Mononuclear cell (primary cell): ENCODE measurements at regions not wholly inside any gene's neighbourhood (a gene's known extent, or its start where the extent isn't known, plus 50 kb on each side); places are given as distances from the start of the nearest gene placed in this dataset.

Experiments used
- H3K27me3 ChIP-seq: 2 replicates; pipeline ENCODE4 v1.6.0; 2011; ENCODE audit warnings: low read length, control low read depth; ENCODE audit not compliant: insufficient read depth
- H3K4me1 ChIP-seq: 2 replicates; pipeline ENCODE4 v1.5.1; 2011; ENCODE audit warnings: mild to moderate bottlenecking, low read length, control low read depth; ENCODE audit not compliant: insufficient read depth
- H3K4me3 ChIP-seq: 2 replicates; pipeline ENCODE4 v1.5.1; 2011; ENCODE audit warnings: mild to moderate bottlenecking, low read length, moderate library complexity
- H3K9me3 ChIP-seq: 2 replicates; pipeline ENCODE4 v1.5.1; 2011; ENCODE audit warnings: low read depth, mild to moderate bottlenecking, control low read depth, low read length

DNA sequence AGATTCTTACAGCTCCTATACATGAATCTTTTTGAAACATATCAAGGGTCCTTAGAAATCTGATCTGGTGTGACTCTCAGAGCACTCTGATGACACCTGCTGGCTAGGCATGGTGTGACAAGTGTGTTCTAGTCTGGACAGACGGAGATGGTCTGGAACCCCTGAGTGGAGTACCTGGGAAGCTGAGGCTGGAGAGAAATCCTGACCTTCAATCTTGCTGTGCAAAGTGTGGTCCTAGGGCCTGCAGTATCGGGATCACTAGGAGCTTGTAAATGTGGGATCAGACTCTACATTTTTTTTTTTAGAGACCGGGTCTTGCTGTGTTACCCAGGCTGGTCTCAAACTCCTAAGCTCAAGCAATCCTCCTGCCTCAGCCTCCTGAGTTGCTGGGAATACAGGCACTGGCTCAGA is 78.6 kb upstream of the SOD1 start:
- H3K27me3 ChIP-seq, result no peaks in the 10 kb centered on the region
- no peaks in the 10 kb centered on the region for H3K4me1 ChIP-seq
- no peak overlapping the region for H3K4me3 ChIP-seq
- H3K9me3 ChIP-seq, result no peaks in the 10 kb centered on the region

DNA sequence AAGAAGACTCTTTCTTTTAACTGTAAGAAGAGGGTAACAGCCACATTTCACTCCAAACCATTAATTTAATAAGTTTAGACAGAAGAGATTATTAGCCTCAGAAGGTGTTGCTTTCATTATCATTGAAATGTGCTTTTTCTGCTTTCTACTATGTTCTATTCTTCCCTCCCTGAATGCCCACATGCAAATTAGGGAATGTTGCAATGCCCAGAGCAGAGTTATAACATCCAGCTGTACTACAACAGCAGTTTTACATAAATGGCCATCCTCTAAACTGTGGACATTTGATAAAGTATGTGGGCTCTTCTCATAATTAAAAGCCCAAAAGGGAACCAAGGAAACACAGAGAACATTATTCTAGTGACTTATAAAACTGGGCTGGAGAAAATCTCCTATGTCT is 82.2 kb upstream of the SOD1 start:
- no peak overlapping the region for H3K4me3 ChIP-seq

DNA sequence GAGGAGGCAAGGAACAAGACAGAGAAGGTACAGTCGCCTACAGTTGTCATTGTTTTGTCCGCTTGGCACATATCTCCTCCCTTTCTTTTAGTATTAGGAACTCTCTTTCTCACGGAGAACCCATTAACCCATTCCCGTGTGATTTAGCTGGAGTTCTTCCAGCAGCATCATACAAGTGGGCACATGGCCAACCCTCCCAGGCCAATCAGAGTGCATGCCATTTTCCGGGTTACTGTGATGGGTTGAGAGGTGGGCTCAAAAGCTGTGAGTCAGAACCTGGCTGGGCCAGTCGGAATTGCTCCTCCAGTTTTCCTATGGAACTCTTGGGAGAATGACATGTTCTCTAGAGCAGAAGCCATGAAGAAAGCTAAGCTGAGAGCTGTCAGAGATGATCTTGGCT is 83.1 kb upstream of the SOD1 start:
- Histone ChIP-seq H3K9me3 (no peaks in the 10 kb centered on the region), H3K4me3 (no peak overlapping the region), H3K4me1 (no peaks in the 10 kb centered on the region), H3K27me3 (no peaks in the 10 kb centered on the region)

More for the DNA sequence above, 82.2 kb upstream of the SOD1 start:
- Histone ChIP-seq H3K4me1 (no peaks in the 10 kb centered on the region), H3K27me3 (no peaks in the 10 kb centered on the region), H3K9me3 (no peaks in the 10 kb centered on the region)

GRCh38 chr21:31573217-31573616 is 86.3 kb upstream of the SOD1 start:
- Histone ChIP-seq H3K9me3 (no peaks in the 10 kb centered on the region), H3K27me3 (no peaks in the 10 kb centered on the region), H3K4me3 (no peak overlapping the region), H3K4me1 (no peaks in the 10 kb centered on the region)

- Histone ChIP-seq H3K9me3 (no peaks in the 10 kb centered on the region), H3K4me3 (no peak overlapping the region), H3K27me3 (no peaks in the 10 kb centered on the region), H3K4me1 (no peaks in the 10 kb centered on the region)
These were observed 87.6 kb upstream of the SOD1 start for GRCh38 chr21:31571879-31572278.

DNA sequence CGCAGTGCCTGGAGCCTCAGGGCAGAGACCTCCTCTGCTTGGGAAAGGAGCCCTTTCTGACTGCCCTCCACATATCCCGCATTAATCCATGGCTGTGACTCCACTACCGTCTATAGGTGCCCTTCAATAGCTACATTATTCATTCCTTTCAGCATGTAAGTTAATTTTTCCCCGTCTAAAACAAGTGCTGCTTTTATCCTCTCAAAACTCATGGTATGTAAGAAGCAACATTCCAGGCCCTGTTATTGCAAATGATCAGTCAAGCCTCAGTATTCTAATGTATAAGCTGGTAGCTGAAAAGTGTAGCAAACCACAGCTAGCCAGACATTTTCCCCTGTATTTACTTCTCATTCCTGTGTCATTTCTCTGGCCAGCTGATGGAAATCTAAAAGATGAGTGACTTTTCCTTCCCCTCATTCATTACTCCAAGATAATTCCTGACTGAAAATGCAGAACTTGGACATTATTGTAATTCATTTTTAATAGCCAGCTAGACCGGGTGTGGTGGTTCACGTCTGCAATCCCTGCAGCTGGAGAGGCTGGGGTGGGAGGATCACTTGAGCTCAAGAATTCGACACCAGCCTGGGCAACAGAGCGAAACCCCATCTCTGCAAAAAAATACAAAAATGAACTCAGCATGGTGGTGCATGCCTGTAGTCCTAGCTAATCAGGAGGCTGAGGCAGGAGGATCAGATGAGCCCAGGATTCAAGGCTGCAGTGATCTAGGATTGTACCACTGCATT is 88.5 kb upstream of the SOD1 start:
- H3K4me1 ChIP-seq, result no peaks in the 10 kb centered on the region
- no peak overlapping the region for H3K4me3 ChIP-seq
- no peaks in the 10 kb centered on the region for H3K9me3 ChIP-seq
- H3K27me3 ChIP-seq, result no peaks in the 10 kb centered on the region

DNA sequence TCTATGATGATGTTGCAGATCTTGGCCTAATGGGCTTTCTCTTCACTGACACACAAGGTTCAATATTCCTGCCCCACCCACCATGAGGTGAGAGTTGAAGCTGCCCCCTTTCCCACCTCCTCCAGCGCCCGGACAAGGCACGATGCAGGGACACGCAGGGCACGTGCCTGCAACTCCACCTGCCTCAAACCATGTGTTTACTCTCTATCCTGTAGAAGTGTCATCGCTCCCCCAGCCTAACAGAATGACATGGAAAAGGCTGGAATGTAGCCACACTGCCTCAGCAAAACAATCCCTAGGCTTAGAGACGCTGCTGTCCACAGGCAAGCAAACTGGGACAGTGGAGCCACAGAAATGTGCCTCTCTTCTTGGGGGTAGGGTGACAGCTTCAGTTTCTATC is 92.9 kb upstream of the SOD1 start:
- Histone ChIP-seq H3K4me1 (no peaks in the 10 kb centered on the region), H3K4me3 (no peak overlapping the region), H3K9me3 (no peaks in the 10 kb centered on the region), H3K27me3 (no peaks in the 10 kb centered on the region)

DNA sequence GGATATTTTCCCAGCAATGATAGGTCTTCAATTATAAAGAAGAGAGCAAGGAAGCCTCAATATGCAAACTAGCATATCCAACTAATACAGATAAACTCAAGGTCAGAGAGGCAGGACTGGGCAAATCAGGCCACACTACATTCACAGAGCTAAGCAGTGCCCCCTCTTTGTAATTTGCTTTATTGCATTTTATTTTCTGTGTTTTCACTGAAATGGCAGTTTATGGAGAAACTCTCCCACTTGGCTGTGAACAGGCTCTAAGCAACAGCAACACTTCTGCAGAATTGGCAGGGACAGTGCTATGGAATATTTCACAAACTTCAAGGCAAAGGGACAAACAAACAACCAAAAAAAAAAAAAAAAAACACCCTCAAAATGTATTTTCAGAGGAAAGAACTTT is 93.4 kb upstream of the SOD1 start:
- Histone ChIP-seq H3K27me3 (no peaks in the 10 kb centered on the region), H3K9me3 (no peaks in the 10 kb centered on the region), H3K4me1 (no peaks in the 10 kb centered on the region), H3K4me3 (no peak overlapping the region)

- H3K27me3 ChIP-seq, result peaks cover 8% of the 10 kb centered on the region
- H3K4me3 ChIP-seq, result no peak overlapping the region
- peaks cover 7% of the 10 kb centered on the region for H3K4me1 ChIP-seq
- no peaks in the 10 kb centered on the region for H3K9me3 ChIP-seq
These were observed 95.1 kb upstream of the SOD1 start for GRCh38 chr21:31564439-31564838.

DNA sequence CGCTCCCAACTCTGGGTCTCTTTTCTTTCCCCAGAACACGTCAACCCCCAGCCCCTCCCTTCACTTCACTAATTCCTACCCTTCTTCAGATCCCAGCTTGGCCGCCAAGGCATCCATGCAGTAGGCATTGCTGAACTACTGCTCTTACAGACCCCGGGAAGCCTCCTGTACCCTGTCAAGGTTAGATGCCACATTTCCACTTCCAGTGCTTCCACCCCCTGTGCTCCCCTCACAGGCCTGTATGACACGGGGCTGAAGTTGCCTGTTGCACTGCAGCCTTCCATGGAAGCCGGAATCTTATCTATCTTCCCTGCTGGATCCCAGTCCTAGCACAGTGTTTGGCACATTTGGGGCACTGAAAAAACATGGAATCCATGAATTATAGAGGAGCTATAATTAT is 99.0 kb upstream of the SOD1 start:
- Histone ChIP-seq H3K4me1 (peaks cover 26% of the 10 kb centered on the region), H3K4me3 (no peak overlapping the region), H3K9me3 (no peaks in the 10 kb centered on the region), H3K27me3 (peaks cover 31% of the 10 kb centered on the region)

DNA sequence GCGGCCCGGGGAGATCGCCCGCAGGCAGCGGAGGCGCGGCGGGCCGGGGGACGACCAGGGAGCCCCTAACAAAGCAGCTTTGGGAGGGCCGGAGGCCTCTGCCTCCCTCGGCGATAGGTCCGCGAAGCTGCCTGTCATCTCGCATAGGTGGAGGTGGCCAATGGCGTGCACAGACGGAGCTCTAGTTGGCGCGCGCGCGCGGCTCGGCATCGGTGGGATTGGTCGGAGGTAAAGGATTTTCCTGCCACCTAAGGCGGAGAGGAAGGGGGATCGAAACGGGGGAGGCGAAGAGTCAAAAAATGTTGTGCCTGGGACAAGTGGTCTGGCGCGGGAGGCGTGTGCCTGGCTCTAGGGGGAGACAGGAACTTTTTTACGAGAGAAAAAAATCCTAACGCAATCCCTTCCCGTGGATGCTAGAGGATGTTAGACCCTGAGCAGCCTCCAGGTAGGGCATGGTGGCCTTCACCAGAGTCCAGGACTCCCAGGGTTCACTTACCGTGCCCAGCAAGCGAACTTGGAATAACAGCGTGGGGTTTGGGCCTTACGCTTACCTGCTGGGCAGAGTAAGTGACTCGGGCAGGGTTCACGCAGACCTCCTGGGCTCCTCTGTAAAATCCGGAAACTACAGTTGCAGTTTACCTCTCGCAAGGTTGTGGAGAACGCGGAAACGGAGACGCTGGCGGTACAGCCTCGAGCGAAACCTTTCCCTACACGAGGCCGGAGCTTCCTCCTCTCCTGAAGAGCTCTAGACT is 99.9 kb upstream of the SOD1 start:
- Histone ChIP-seq H3K4me1 (peaks cover 26% of the 10 kb centered on the region), H3K27me3 (peaks cover 31% of the 10 kb centered on the region), H3K9me3 (no peaks in the 10 kb centered on the region), H3K4me3 (peak overlapping the region; percentile 48)

GRCh38 chr21:31558962-31559367 is 100.5 kb upstream of the SOD1 start:
- Histone ChIP-seq H3K27me3 (peaks cover 31% of the 10 kb centered on the region), H3K4me1 (peaks cover 26% of the 10 kb centered on the region), H3K4me3 (peak overlapping the region; percentile 48), H3K9me3 (no peaks in the 10 kb centered on the region)

GRCh38 chr21:31558189-31558961 is 101.1 kb upstream of the SOD1 start:
- H3K4me1 ChIP-seq, result peaks cover 26% of the 10 kb centered on the region
- H3K27me3 ChIP-seq, result peaks cover 31% of the 10 kb centered on the region
- no peaks in the 10 kb centered on the region for H3K9me3 ChIP-seq
- H3K4me3 ChIP-seq, result peak overlapping the region; percentile 48

GRCh38 chr21:31557421-31558188 is 101.9 kb upstream of the SOD1 start:
- Histone ChIP-seq H3K4me3 (peak overlapping the region; percentile 48), H3K4me1 (peaks cover 26% of the 10 kb centered on the region), H3K27me3 (peaks cover 31% of the 10 kb centered on the region), H3K9me3 (no peaks in the 10 kb centered on the region)

DNA sequence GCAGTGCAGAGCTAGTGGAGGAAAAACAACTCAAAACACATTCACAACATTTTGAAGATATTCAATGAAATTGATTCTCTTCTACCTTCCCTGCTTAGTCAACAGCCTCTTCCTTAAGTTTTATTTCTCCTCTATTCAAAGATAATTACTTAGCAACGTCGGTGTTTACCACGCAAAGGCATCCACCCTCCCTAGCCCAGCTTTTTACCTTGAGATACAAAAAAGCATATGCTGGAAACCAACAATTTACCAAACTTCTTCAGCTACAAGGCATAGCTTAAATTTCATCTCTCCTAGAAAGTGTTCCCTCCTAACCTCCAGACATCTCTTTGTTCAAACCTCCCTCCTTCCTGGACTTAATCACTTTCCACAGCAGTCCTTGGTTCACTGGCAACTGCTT is 102.8 kb upstream of the SOD1 start:
- Histone ChIP-seq H3K4me3 (no peak overlapping the region), H3K27me3 (peaks cover 31% of the 10 kb centered on the region), H3K4me1 (peaks cover 26% of the 10 kb centered on the region), H3K9me3 (no peaks in the 10 kb centered on the region)
